ENCODE measurements at regions not wholly inside any gene's neighbourhood (a gene's known extent, or its start where the extent isn't known, plus 50 kb on each side); places are given as distances from the start of the nearest gene placed in this dataset.

DNA sequence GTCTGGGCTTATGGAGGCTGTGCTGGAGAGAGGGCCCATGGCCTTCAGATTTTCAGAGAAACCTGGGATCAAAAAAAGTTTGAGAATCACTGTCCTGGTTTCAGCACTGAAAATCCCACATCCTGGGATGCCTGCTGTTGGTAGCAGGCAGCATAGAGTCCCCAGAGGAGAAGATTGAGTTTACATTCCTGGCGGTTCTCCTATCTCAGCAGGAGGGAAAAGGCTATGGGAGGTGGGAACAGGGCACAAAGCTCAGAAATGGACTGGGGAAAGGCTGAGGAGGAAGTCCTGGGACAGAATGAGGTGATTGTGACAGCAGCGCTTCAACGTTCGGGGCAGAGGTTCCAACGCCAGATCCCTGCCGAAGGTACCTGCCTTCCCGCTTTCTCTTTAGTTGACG lies 103.4 kb downstream of the ETS2 start:
- ChIA-PET POLR2A (no interaction called here), CTCF (no interaction called here)
- TF ChIP-seq, protein P1, sequence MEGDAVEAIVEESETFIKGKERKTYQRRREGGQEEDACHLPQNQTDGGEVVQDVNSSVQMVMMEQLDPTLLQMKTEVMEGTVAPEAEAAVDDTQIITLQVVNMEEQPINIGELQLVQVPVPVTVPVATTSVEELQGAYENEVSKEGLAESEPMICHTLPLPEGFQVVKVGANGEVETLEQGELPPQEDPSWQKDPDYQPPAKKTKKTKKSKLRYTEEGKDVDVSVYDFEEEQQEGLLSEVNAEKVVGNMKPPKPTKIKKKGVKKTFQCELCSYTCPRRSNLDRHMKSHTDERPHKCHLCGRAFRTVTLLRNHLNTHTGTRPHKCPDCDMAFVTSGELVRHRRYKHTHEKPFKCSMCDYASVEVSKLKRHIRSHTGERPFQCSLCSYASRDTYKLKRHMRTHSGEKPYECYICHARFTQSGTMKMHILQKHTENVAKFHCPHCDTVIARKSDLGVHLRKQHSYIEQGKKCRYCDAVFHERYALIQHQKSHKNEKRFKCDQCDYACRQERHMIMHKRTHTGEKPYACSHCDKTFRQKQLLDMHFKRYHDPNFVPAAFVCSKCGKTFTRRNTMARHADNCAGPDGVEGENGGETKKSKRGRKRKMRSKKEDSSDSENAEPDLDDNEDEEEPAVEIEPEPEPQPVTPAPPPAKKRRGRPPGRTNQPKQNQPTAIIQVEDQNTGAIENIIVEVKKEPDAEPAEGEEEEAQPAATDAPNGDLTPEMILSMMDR (IDR thresholded peaks at IDR 0.05; ENCODE audit: control extremely low read depth, extremely low read depth, low read depth, missing control alignments), result no peak
- no peak for DNase-seq (ENCODE audit: extremely low spot score)

DNA sequence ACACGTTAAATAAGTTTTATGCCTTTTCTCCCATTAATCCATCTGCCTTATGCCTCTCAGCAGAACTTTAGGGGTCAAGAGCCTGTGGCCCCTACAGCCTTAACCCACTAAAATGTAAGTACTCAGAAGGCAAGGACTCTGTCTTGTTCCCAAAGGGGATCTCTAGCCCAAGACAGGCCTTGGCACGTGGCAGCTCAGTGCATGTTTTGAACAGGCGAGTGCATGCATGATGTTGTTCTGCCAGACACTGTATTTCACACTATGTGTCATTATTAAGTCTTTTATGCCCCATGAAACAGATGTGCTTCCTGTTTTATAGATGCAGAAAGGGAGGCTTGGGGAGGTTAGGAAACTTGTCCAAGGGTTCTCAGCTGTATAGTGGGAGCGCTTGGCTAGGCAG lies 102.8 kb downstream of the ETS2 start:
- ChIA-PET POLR2A (no interaction called here), CTCF (no interaction called here)
- no peak for DNase-seq (ENCODE audit: extremely low spot score)
- TF ChIP-seq, protein P1 (IDR thresholded peaks at IDR 0.05; ENCODE audit: control extremely low read depth, extremely low read depth, low read depth, missing control alignments), result no peak

DNA sequence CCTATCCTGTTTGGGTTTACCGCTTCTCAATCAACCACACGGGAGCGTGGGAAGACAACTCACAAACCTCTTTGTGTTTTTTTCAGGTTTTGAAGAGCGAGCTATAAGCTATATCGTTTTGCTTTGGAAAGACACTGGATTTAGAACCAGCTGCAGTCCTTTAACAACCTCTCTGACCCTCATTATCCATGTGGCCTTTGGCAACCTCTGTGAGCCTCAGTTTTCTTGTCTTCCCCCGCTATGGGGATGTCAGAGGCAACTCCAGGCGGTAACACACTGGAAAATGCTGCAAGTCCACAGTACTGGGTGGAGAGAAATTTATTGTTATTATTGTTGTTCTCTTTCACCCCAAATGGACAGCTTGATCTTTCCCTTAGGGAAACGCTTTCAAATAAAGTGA lies 100.0 kb downstream of the ETS2 start:
- no peak for DNase-seq (ENCODE audit: extremely low spot score)
- ChIA-PET POLR2A (no interaction called here), CTCF (no interaction called here)

DNA sequence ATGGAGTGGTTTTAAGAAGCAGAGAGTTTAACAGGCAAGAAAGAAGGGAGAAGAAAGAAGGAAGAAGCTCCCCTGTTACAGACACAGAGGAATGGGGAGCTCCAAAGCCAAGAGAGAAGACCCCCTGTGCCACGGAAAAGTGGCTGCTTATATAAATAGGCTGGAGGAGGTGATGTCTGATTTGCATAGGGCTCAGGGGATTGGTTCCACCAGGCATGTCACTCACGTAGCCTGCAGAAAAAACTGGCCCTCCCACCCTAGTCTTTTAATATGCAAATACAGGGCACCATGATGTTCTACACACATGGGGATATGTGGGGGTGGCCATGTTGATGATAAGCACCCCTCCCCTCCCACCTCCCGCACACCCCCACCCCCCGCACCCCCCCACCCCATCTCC lies 99.6 kb downstream of the ETS2 start:
- ChIA-PET POLR2A (no interaction called here), CTCF (no interaction called here)
- no peak for DNase-seq (ENCODE audit: extremely low spot score)
- TF ChIP-seq, protein P1 (IDR thresholded peaks at IDR 0.05; ENCODE audit: control extremely low read depth, extremely low read depth, low read depth, missing control alignments), result no peak

More for the DNA sequence above, 100.0 kb downstream of the ETS2 start:
- TF ChIP-seq, protein P1 (IDR thresholded peaks at IDR 0.05; ENCODE audit: control extremely low read depth, extremely low read depth, low read depth, missing control alignments), result no peak

DNA sequence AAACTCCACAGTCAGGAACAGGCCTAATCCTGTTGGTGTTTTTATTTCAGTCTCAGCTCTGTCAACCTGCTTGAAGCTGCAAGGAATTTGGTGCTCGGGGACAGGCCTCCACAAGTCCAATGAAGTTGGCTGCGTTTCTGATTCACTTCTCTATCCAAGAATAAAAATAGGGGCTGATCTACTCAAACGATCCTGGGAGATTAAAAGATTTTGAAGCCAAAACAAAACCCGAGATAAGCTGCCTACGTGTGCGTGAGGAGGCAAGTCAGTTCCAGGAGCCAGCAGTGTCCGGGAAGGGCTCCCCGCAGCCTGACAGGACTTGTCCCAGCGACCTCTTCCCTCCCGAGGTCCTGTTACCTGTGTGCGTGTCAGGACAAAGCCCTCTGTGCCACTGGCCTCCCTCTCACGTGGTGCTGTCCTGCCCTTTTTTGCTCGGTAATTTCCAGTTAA lies 98.0 kb downstream of the ETS2 start:
- CTCF ChIA-PET, result no interaction called here

DNA sequence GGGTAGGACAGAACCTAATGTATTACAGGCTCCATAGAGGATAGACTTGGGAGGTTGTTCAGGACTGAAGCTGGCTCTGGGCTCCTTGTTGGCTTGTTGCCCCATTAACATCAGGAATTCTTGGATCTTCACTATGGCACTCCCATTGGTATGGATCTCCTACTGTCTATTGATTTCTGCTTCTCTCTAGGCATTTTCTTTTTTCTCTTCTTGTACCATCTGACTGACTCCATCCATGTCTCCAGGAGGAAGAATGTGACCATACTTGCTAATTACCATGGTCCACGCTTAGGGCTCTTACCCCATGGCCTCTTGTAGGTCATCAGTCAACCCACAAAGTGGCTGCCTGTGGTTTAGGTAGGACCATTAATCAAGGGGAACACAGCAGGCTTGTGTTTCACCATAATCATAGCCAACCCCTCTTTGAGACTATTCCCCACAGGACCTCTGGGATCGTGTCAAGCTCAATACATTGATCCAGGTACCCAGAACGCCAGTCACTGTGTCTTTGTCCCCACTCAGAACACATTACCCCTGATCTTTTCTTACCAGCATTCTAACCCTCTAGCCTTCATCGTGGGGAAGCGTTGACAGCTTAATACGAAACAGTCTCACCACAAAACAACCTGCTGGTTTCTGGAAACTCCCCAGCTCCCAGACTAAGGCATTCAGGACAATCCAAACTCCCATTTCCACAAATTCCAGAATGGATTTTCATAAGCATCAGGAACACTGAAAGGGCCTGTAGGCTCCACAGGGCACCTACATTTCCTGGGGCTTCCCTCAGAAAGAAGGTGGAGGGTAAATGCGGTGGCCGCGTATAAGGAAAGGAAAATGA lies 97.1 kb downstream of the ETS2 start:
- TF ChIP-seq, protein P1 (IDR thresholded peaks at IDR 0.05; ENCODE audit: control extremely low read depth, extremely low read depth, low read depth, missing control alignments), result no peak
- POLR2A ChIA-PET, result no interaction called here
- DNase-seq (ENCODE audit: extremely low spot score), result no peak
- CTCF ChIA-PET, result interaction anchor here (1.5 kb wide), 1 partner anchor 14 kb away, joined by 3 read pairs; no protein-coding TSS in a partner anchor

More for the DNA sequence above, 98.0 kb downstream of the ETS2 start:
- POLR2A ChIA-PET, result no interaction called here
- no peak for DNase-seq (ENCODE audit: extremely low spot score)
- TF ChIP-seq, protein P1 (IDR thresholded peaks at IDR 0.05; ENCODE audit: control extremely low read depth, extremely low read depth, low read depth, missing control alignments), result no peak
